ENCODE measurements at regions not wholly inside any gene's neighbourhood (a gene's known extent, or its start where the extent isn't known, plus 50 kb on each side); places are given as distances from the start of the nearest gene placed in this dataset.
A peak's percentile ranks its signal among the peaks of the same experiment; 100 is the strongest.
"Not testable (repeated sequence)": the region's sequence is repeated elsewhere in the genome, so short reads cannot be mapped to it uniquely, and the experiment has no call there.

GRCh38 chr1:47689894-47690293 is 252.1 kb downstream of the FOXD2 start:
- no peak for DNase-seq

- no peak for DNase-seq
These were observed 252.8 kb downstream of the FOXD2 start for GRCh38 chr1:47690341-47691250.

GRCh38 chr1:47691293-47691692 is 253.4 kb downstream of the FOXD2 start:
- not testable (repeated sequence) for DNase-seq

- DNase-seq, result no peak
These were observed 254.4 kb downstream of the FOXD2 start for GRCh38 chr1:47692196-47692595.

GRCh38 chr1:47693115-47693514 is 255.3 kb downstream of the FOXD2 start:
- DNase-seq, result no peak

- DNase-seq, result no peak
These were observed 256.4 kb downstream of the FOXD2 start for GRCh38 chr1:47694011-47694890.

GRCh38 chr1:47696404-47696736 is 258.5 kb downstream of the FOXD2 start:
- no peak for DNase-seq

- DNase-seq, result peak; percentile 24 to 71
These were observed 259.0 kb downstream of the FOXD2 start for GRCh38 chr1:47696737-47697441.

GRCh38 chr1:47697616-47698335 is 259.9 kb downstream of the FOXD2 start:
- no peak for DNase-seq

GRCh38 chr1:47699492-47700235 is 261.8 kb downstream of the FOXD2 start:
- peak in 1 of 2 experiments; percentile 26 for DNase-seq

- no peak for DNase-seq
These were observed 263.4 kb downstream of the FOXD2 start for GRCh38 chr1:47701283-47701682.

- no peak for DNase-seq
These were observed 264.1 kb downstream of the FOXD2 start for GRCh38 chr1:47701741-47702515.

GRCh38 chr1:47703156-47703825 is 265.4 kb downstream of the FOXD2 start:
- no peak for DNase-seq

GRCh38 chr1:47703981-47704596 is 266.2 kb downstream of the FOXD2 start:
- DNase-seq, result no peak

- DNase-seq, result peak; percentile 31 to 80
These were observed 267.8 kb downstream of the FOXD2 start for GRCh38 chr1:47705517-47706130.

- no peak for DNase-seq
These were observed 269.7 kb downstream of the FOXD2 start for GRCh38 chr1:47707503-47707902.

- DNase-seq, result no peak
These were observed 270.2 kb downstream of the FOXD2 start for GRCh38 chr1:47708019-47708535.

GRCh38 chr1:47708658-47709018 is 270.8 kb downstream of the FOXD2 start:
- DNase-seq, result no peak
